Endothelial cell of umbilical vein (primary cell): ENCODE measurements at regions not wholly inside any gene's neighbourhood (a gene's known extent, or its start where the extent isn't known, plus 50 kb on each side); places are given as distances from the start of the nearest gene placed in this dataset.

Experiments used
- BruUV-seq: library from RNA; stranded (reverse); fragments of 400-500 nt; replicated peaks from 2 replicates; lab custom pipeline; 2021; lab: Mats Ljungman, UMichigan
- CTCF ChIA-PET: fragments of 300-600, 350-600 bp; sonication (Branson Sonifier 250); formaldehyde crosslinking; loops from one replicate; lab custom pipeline; 2021; ENCODE audit warnings: antibody characterized with exemption, inconsistent platforms; lab: Charles Lee
- POLR2A ChIA-PET: fragments of 300-600, 350-600 bp; sonication (Branson Sonifier 250); formaldehyde crosslinking; loops from one replicate; lab custom pipeline; 2021; ENCODE audit warnings: antibody characterized with exemption, inconsistent platforms; lab: Charles Lee
- DNase-seq: peaks from one replicate; pipeline ENCODE4 v3.0.0-alpha.2; 2011; ENCODE audit warnings: low read depth, low spot score
- FAIRE-seq: peaks from 2 replicates; lab custom pipeline; 2011; peaks lifted over from hg19 to GRCh38; lab: Jason Lieb, UNC
- H2AFZ ChIP-seq: 2 replicates; pipeline ENCODE4 v1.6.0; 2012; ENCODE audit warnings: low read depth, low read length, control low read depth, inconsistent platforms
- H3K27ac ChIP-seq: 2 replicates; pipeline ENCODE4 v1.5.1; 2011; ENCODE audit warnings: low read depth, mild to moderate bottlenecking, control low read depth, low read length, moderate library complexity; ENCODE audit not compliant: insufficient read depth
- H3K27me3 ChIP-seq, 2 experiments: 2 replicates each; pipeline versions ENCODE4 v1.6.0 to v1.6.1; 2011; ENCODE audit warnings: low read length in 2 of 2, mixed read lengths in 1 of 2; ENCODE audit not compliant: control insufficient read depth in 2 of 2, insufficient read depth in 2 of 2
- H3K36me3 ChIP-seq, 2 experiments: 2 replicates in 1 of 2; 3 replicates in 1 of 2; pipeline ENCODE4 v1.5.1; 2011; ENCODE audit warnings: low read length in 2 of 2, mild to moderate bottlenecking in 1 of 2, moderate library complexity in 1 of 2; ENCODE audit not compliant: control insufficient read depth in 2 of 2, insufficient read depth in 2 of 2; ENCODE audit errors: extremely low read depth in 1 of 2
- H3K4me1 ChIP-seq: 3 replicates; pipeline ENCODE4 v1.5.1; 2011; ENCODE audit warnings: mild to moderate bottlenecking, low read length; ENCODE audit not compliant: control insufficient read depth, insufficient read depth; ENCODE audit errors: extremely low read depth
- H3K4me2 ChIP-seq: 2 replicates; pipeline ENCODE4 v1.6.1; 2011; ENCODE audit warnings: low read length, control low read depth, mixed read lengths; ENCODE audit not compliant: insufficient read depth
- H3K4me3 ChIP-seq, 3 experiments: fragments of 200-600 bp in 1 of 3; sonication (generic), shearing (Covaris generic) in 1 of 3; replicated peaks in 1 of 3; 2 replicates each; pipeline ENCODE4 v1.5.1; 2011 to 2016; ENCODE audit warnings: control low read depth in 3 of 3, low read length in 3 of 3, mild to moderate bottlenecking in 2 of 3, inconsistent platforms in 1 of 3, low read depth in 1 of 3, moderate library complexity in 1 of 3; ENCODE audit not compliant: insufficient read depth in 1 of 3
- H3K79me2 ChIP-seq: 2 replicates; pipeline ENCODE4 v1.6.0; 2012; ENCODE audit warnings: low read length, inconsistent platforms; ENCODE audit not compliant: control insufficient read depth, insufficient read depth
- H3K9ac ChIP-seq: replicated peaks from 2 replicates; pipeline ENCODE3; 2011; ENCODE audit warnings: low read length, control low read depth; ENCODE audit not compliant: insufficient read depth; ENCODE audit errors: extremely low read depth
- H3K9me1 ChIP-seq: replicated peaks from 3 replicates; pipeline ENCODE4 v1.6.0; 2011; ENCODE audit warnings: mild to moderate bottlenecking, low read length; ENCODE audit not compliant: control insufficient read depth, insufficient read depth; ENCODE audit errors: extremely low read depth
- H3K9me3 ChIP-seq: replicated peaks from 2 replicates; pipeline ENCODE4 v1.5.1; 2012; ENCODE audit warnings: low read length, inconsistent platforms; ENCODE audit not compliant: control insufficient read depth, insufficient read depth
- H4K20me1 ChIP-seq: replicated peaks from 2 replicates; pipeline ENCODE3; 2011; ENCODE audit warnings: mild to moderate bottlenecking, low read length; ENCODE audit not compliant: control insufficient read depth, insufficient read depth; ENCODE audit errors: extremely low read depth
- EZH2 ChIP-seq: IDR thresholded peaks from 2 replicates; pipeline ENCODE4 v1.6.1; 2012; ENCODE audit warnings: borderline replicate concordance, low read depth, mild to moderate bottlenecking, moderate library complexity, low read length, inconsistent platforms; ENCODE audit not compliant: severe bottlenecking
- FOS ChIP-seq: IDR thresholded peaks from 2 replicates; pipeline ENCODE4 v1.6.1; 2011; ENCODE audit warnings: mild to moderate bottlenecking, low read length, moderate library complexity, borderline replicate concordance; ENCODE audit not compliant: insufficient read depth
- GATA2 ChIP-seq: IDR thresholded peaks from 2 replicates; pipeline ENCODE4 v1.7.0; 2011; ENCODE audit warnings: low read depth, mild to moderate bottlenecking, moderate library complexity, mixed read lengths, low read length; ENCODE audit not compliant: insufficient read length, insufficient read depth
- JUN ChIP-seq: IDR thresholded peaks from 2 replicates; pipeline ENCODE4 v1.6.1; 2011; ENCODE audit warnings: borderline replicate concordance, low read depth; ENCODE audit not compliant: insufficient read length, insufficient read depth
- MYC ChIP-seq: IDR thresholded peaks from one replicate; pipeline ENCODE4 v1.6.1; 2011; ENCODE audit warnings: mild to moderate bottlenecking, low read depth, low read length
- POLR2A ChIP-seq: IDR thresholded peaks from 2 replicates; pipeline ENCODE4 v1.6.1; 2012; ENCODE audit warnings: low read depth, mild to moderate bottlenecking, control low read depth, low read length
- POLR2AphosphoS5 ChIP-seq: IDR thresholded peaks from 2 replicates; pipeline ENCODE4 v1.6.1; 2012; ENCODE audit warnings: low read depth, mild to moderate bottlenecking, control low read depth, low read length, moderate library complexity; ENCODE audit not compliant: insufficient read depth
- dilution Hi-C: fragments of 300-500 bp; cut with MboI; formaldehyde crosslinking; loops from one replicate; pipeline ENCODE4 v1.15.0; 2019; ENCODE audit warnings: low sequenced_read_pairs; ENCODE audit not compliant: extremely low pct_ligation_motif_present
- intact Hi-C: fragments of 100-400 bp; cut with micrococcal nuclease; formaldehyde crosslinking; loops from one replicate; pipeline ENCODE4 v1.10.0; 2022
- TF ChIP-seq, protein P1 (sequence below), 2 donors: IDR thresholded peaks; 1 replicate in 1 of 2; 2 replicates in 1 of 2; pipeline ENCODE4 v1.5.1; 2011; ENCODE audit warnings: low read length in 2 of 2, mild to moderate bottlenecking in 2 of 2, moderate library complexity in 2 of 2, control low read depth in 1 of 2, inconsistent platforms in 1 of 2, low read depth in 1 of 2; ENCODE audit not compliant: insufficient read depth in 1 of 2; ENCODE audit errors: extremely low read depth in 1 of 2
- TF ChIP-seq, protein P2 (sequence below): IDR thresholded peaks from 2 replicates; pipeline ENCODE4 v1.6.1; 2011; ENCODE audit not compliant: insufficient read depth, insufficient read length

DNA sequence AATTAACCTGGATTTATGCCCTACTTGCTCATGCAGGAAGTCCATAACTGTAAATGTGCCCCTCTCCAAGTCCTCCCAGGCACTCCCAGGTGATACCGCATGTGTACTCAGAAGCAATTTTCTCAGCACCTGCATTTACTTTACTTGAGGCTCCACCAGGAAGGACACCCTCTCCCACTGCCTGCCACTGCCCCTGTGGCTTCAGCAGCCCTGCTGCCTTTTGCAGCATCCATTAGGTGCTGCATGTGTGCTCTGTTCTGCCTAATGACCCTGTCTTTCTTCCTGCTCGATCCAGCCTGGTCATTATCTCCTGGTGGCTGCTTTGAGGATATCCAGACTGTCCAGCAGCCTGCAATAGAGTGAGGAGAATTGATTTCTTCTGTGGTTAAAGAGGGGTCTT lies 107.6 kb upstream of the SEMA6D start:
- Histone ChIP-seq H3K27ac (no peak overlapping the region), H3K4me3 (no peak overlapping the region), H3K27me3 (no peaks in the 10 kb centered on the region), H3K9ac (no peak overlapping the region), H3K4me2 (no peak overlapping the region), H3K79me2 (no peaks in the 10 kb centered on the region), H3K9me1 (no peaks in the 10 kb centered on the region), H4K20me1 (no peaks in the 10 kb centered on the region), H3K9me3 (no peaks in the 10 kb centered on the region), H2AFZ (no peak overlapping the region), H3K36me3 (no peaks in the 10 kb centered on the region), H3K4me1 (no peaks in the 10 kb centered on the region)
- TF ChIP-seq MYC (no peak), FOS (no peak), EZH2 (no peak), JUN (no peak), GATA2 (no peak), POLR2A (no peak), POLR2AphosphoS5 (no peak)
- TF ChIP-seq, protein P1, sequence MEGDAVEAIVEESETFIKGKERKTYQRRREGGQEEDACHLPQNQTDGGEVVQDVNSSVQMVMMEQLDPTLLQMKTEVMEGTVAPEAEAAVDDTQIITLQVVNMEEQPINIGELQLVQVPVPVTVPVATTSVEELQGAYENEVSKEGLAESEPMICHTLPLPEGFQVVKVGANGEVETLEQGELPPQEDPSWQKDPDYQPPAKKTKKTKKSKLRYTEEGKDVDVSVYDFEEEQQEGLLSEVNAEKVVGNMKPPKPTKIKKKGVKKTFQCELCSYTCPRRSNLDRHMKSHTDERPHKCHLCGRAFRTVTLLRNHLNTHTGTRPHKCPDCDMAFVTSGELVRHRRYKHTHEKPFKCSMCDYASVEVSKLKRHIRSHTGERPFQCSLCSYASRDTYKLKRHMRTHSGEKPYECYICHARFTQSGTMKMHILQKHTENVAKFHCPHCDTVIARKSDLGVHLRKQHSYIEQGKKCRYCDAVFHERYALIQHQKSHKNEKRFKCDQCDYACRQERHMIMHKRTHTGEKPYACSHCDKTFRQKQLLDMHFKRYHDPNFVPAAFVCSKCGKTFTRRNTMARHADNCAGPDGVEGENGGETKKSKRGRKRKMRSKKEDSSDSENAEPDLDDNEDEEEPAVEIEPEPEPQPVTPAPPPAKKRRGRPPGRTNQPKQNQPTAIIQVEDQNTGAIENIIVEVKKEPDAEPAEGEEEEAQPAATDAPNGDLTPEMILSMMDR (IDR thresholded peaks at IDR 0.05; ENCODE audit: extremely low read depth in 1 of 2, insufficient read depth in 1 of 2, low read depth in 1 of 2, low read length in 2 of 2): no peak
- TF ChIP-seq, protein P2, sequence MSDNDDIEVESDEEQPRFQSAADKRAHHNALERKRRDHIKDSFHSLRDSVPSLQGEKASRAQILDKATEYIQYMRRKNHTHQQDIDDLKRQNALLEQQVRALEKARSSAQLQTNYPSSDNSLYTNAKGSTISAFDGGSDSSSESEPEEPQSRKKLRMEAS: no peak
- ChIA-PET POLR2A (no interaction called here), CTCF (interaction anchor here (1.1 kb wide), 1 partner anchor 80 kb away, joined by 3 read pairs; no protein-coding TSS in a partner anchor)
- DNase-seq (no peak), FAIRE-seq (no peak)
- no TSS peak for BruUV-seq
- dilution Hi-C loops: no loop called here
- intact Hi-C loops: loop anchor here (5.0 kb wide), 2 partner anchors 137 to 227 kb away; no protein-coding TSS in a partner anchor
